ENCODE measurements at regions not wholly inside any gene's neighbourhood (a gene's known extent, or its start where the extent isn't known, plus 50 kb on each side); places are given as distances from the start of the nearest gene placed in this dataset.

DNA sequence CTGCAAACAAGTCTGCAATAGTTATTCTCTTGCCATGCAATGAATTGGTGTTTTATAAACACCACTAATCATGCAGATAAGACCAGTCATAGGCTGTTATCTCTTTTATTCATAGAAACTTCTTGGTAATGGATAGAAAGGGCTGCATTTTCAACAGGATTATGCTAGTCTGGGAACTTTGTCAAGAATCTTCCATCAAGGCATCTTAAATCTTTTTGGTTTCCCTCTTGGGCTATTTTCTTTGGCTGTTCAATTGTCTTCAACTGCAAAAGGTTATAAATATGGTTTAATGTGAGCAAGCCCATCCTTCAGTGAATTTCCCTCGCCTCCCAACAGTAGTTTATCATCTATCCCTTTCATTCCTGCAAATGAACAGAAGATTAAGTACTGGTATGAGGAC, 59.0 kb upstream of the MINAR1 start:
- Mint-ChIP-seq H3K27ac (no peak overlapping the region), H3K9me3 (no peaks in the 10 kb centered on the region), H3K27me3 (ENCODE audit: insufficient read depth) (no peaks in the 10 kb centered on the region), H3K36me3 (ENCODE audit: low read depth) (no peaks in the 10 kb centered on the region), H3K4me3 (no peak overlapping the region), H3K4me1 (ENCODE audit: low read depth) (no peaks in the 10 kb centered on the region)
- no peak for DNase-seq (ENCODE audit: low spot score)
- intact Hi-C loops (cut with micrococcal nuclease): no loop called here

DNA sequence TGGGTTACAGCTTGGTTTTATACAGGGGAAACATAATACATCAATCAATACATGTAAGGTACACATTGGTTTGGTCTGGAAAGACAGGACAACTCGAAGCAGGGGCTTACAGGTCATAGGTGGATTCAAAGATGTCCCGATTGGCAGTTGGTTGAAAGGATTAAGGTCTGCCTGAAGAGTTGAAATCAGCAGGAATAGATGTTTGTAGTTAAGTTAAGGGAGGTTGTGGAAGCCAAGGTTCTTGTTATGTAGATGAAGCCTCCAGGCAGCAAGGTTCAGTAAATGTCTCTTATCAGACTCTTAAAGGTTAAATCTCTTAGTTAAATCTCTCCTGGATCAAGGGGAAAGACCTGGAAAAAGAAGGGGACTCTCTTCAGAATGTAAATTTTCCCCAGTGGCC, 58.4 kb upstream of the MINAR1 start:
- H3K9me3 Mint-ChIP-seq: no peaks in the 10 kb centered on the region
- no peak overlapping the region for H3K4me3 Mint-ChIP-seq
- no peaks in the 10 kb centered on the region for H3K27me3 Mint-ChIP-seq (ENCODE audit: insufficient read depth)
- intact Hi-C loops (cut with micrococcal nuclease): no loop called here
- H3K36me3 Mint-ChIP-seq (ENCODE audit: low read depth): no peaks in the 10 kb centered on the region
- H3K4me1 Mint-ChIP-seq (ENCODE audit: low read depth): no peaks in the 10 kb centered on the region
- DNase-seq (ENCODE audit: low spot score): no peak
- no peak overlapping the region for H3K27ac Mint-ChIP-seq

DNA sequence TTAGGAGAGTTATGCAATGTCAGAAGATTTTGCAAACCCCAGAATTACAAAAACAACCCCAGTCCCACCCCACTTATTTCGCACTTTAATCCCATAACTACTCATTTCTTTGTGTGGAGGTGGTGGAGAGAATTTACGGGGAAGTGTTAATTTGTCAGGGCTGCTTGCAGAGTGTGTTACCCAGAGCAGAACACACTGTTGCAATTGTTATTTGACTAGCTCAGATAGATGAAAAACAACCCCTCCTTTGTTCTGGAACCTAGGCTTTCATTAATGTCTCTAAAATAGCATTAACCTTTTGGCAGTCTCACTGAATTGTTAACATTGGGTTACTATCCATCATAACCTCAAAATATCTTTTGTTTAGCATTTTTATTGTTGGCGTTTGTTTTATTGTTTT, 55.8 kb upstream of the MINAR1 start:
- Mint-ChIP-seq H3K9me3 (no peaks in the 10 kb centered on the region), H3K4me3 (no peak overlapping the region), H3K36me3 (ENCODE audit: low read depth) (no peaks in the 10 kb centered on the region), H3K27ac (no peak overlapping the region), H3K27me3 (ENCODE audit: insufficient read depth) (no peaks in the 10 kb centered on the region), H3K4me1 (ENCODE audit: low read depth) (no peaks in the 10 kb centered on the region)
- DNase-seq (ENCODE audit: low spot score): no peak
- intact Hi-C loops (cut with micrococcal nuclease): no loop called here

DNA sequence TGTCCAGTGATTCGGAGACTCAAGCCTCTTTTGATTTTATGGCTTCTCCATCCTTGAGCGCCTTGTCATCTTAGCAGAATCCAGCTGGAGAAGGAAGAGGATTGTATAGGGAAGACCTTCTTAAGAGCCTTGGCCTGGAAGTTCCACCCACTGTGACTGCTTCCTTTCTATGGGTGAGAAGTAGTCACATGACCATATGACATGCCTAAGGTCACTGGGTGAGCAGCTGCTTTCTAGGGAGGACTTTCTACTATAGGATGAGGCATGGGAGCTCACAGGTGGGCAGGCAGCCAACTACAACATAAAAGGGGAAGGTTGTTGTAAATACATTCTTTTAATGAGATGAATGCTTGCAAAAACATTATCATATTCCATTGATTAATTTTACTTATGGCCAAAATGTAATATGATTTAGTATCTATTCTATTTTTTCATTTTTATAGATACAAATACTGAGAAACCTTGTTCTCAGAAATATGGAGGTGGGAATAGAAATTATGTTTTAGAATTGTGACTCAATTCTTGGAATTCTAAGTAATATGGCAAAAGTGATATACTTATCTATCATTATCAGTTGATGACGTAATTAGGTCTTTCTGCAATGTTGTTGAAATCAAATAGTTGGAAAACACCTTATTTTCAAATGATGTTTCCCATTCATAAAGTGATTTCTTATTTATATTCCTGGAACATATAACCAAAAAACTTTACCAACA, 53.6 kb upstream of the MINAR1 start:
- H3K27me3 Mint-ChIP-seq (ENCODE audit: insufficient read depth): no peaks in the 10 kb centered on the region
- no peaks in the 10 kb centered on the region for H3K36me3 Mint-ChIP-seq (ENCODE audit: low read depth)
- no peaks in the 10 kb centered on the region for H3K9me3 Mint-ChIP-seq
- no peak overlapping the region for H3K4me3 Mint-ChIP-seq
- H3K4me1 Mint-ChIP-seq (ENCODE audit: low read depth): no peaks in the 10 kb centered on the region
- intact Hi-C loops (cut with micrococcal nuclease): no loop called here
- DNase-seq (ENCODE audit: low spot score): no peak
- H3K27ac Mint-ChIP-seq: no peak overlapping the region

DNA sequence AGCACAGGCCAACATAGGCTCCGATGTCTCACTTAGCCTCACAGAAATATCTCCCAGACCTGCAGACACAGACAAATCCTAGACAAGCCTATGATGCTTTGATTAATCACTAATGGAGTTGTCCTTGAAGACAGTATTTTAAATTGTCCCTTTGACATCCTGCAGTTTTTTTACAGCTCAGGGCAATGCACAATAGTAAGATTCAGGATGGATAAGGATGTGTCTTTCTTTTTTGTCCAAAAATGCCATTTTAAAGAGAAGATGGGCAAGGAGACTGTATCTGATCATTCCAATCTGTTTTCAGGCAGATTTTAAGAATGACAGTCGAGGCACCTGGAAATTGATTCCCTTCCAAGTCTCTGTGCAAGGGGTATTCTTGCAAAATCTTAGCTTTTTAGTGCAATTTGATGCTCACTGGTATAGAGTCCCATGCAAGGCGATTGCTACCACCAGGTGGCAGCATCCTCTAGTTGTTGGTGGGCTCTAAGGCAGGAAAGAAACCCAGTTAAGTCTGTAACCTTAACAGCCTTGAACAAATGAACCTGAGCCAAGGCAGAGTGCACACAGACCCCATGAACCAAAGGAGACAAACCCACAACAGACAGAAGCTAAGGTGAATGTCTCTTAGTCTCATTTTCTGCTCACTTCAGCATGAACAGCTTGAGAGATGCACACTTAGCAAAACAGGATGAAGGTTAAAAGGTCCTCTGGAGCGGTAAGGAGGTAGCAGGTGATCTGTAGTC, 51.2 kb upstream of the MINAR1 start:
- no peak overlapping the region for H3K4me3 Mint-ChIP-seq
- H3K27me3 Mint-ChIP-seq (ENCODE audit: insufficient read depth): no peaks in the 10 kb centered on the region
- DNase-seq (ENCODE audit: low spot score): peak; percentile 50
- no peaks in the 10 kb centered on the region for H3K9me3 Mint-ChIP-seq
- no peaks in the 10 kb centered on the region for H3K36me3 Mint-ChIP-seq (ENCODE audit: low read depth)
- intact Hi-C loops (cut with micrococcal nuclease): loop anchor here (1.0 to 2.0 kb wide), 6 partner anchors 215 to 854 kb away; no protein-coding TSS in a partner anchor
- H3K27ac Mint-ChIP-seq: no peak overlapping the region
- no peaks in the 10 kb centered on the region for H3K4me1 Mint-ChIP-seq (ENCODE audit: low read depth)

DNA sequence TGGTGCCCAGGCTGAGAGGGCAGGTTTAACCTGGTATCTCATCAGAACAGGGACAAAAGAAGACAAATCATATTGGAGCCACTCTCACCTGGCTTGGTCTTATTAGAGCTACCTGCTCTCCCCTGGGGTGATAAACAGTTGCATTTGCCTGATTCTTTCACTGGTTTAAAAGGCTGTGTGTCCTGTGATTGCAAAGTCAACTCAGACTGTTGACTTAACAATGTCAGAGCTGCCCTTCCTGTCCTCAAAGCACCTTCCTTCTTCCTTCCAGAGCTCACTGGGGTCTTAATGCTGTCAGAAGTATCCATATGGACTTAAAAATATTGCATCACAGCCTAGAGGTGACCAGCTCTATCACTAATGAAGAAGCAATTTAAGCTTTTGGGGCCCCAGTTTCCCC, 50.5 kb upstream of the MINAR1 start:
- DNase-seq (ENCODE audit: low spot score): no peak
- Mint-ChIP-seq H3K4me1 (ENCODE audit: low read depth) (no peaks in the 10 kb centered on the region), H3K27ac (no peak overlapping the region), H3K4me3 (no peak overlapping the region), H3K27me3 (ENCODE audit: insufficient read depth) (no peaks in the 10 kb centered on the region), H3K9me3 (no peaks in the 10 kb centered on the region), H3K36me3 (ENCODE audit: low read depth) (no peaks in the 10 kb centered on the region)
- intact Hi-C loops (cut with micrococcal nuclease): loop anchor here (1.0 to 2.0 kb wide), 6 partner anchors 215 to 853 kb away; no protein-coding TSS in a partner anchor
